IMR-90 (cell line): ENCODE measurements at regions not wholly inside any gene's neighbourhood (a gene's known extent, or its start where the extent isn't known, plus 50 kb on each side); places are given as distances from the start of the nearest gene placed in this dataset.

Experiments used
- ATAC-seq: fragments of 200-7000 bp; cut with Tn5 transposase; 2 replicates; pipeline ENCODE4 v1.9.1; 2020; ENCODE audit warnings: low read depth, mild to moderate bottlenecking, moderate library complexity
- BruUV-seq: library from RNA; stranded (reverse); fragments of 400-500 nt; replicated peaks from 2 replicates; lab custom pipeline; 2021; lab: Mats Ljungman, UMichigan
- CTCF ChIA-PET: fragments of 300-600 bp; formaldehyde crosslinking; extraction: SDS; loops from one replicate; lab custom pipeline; 2021; ENCODE audit warnings: antibody characterized with exemption; lab: Yijun Ruan, JAX
- POLR2A ChIA-PET: fragments of 300-600 bp; sonication (Branson Sonifier 250); formaldehyde crosslinking; loops from one replicate; lab custom pipeline; 2022; ENCODE audit warnings: antibody characterized with exemption; ENCODE audit not compliant: unreplicated experiment; lab: Charles Lee
- DNase-seq: peaks from one replicate; pipeline ENCODE4 v3.0.0; 2013
- H2AFZ ChIP-seq: replicated peaks from 2 replicates; pipeline ENCODE3; 2013; ENCODE audit warnings: low read length, mild to moderate bottlenecking; ENCODE audit not compliant: poor library complexity
- H2AK5ac ChIP-seq: 2 replicates; pipeline ENCODE4 v1.6.1; 2013; ENCODE audit warnings: low read depth, low read length, inconsistent platforms
- H2AK9ac ChIP-seq: replicated peaks from 2 replicates; pipeline ENCODE3; 2013; ENCODE audit warnings: mild to moderate bottlenecking, low read depth, low read length, moderate library complexity; ENCODE audit not compliant: poor library complexity
- H2BK120ac ChIP-seq: 2 replicates; pipeline ENCODE4 v1.6.1; 2013; ENCODE audit warnings: low read depth, low read length, inconsistent platforms
- H2BK15ac ChIP-seq: 3 replicates; pipeline ENCODE4 v1.6.1; 2013; ENCODE audit warnings: low read depth, low read length, inconsistent platforms
- H2BK20ac ChIP-seq: 2 replicates; pipeline ENCODE4 v1.6.1; 2013; ENCODE audit warnings: low read depth, mild to moderate bottlenecking, inconsistent platforms, low read length, moderate library complexity
- H2BK5ac ChIP-seq: 2 replicates; pipeline ENCODE4 v1.6.1; 2013; ENCODE audit warnings: mild to moderate bottlenecking, low read depth, low read length, inconsistent platforms; ENCODE audit not compliant: poor library complexity, severe bottlenecking
- H3K14ac ChIP-seq: replicated peaks from 2 replicates; pipeline ENCODE4 v1.6.1; 2013; ENCODE audit warnings: low read depth, low read length, inconsistent platforms
- H3K18ac ChIP-seq: 2 replicates; pipeline ENCODE4 v1.6.1; 2013; ENCODE audit warnings: low read depth, low read length, control low read depth
- H3K23ac ChIP-seq: 2 replicates; pipeline ENCODE4 v1.6.1; 2013; ENCODE audit warnings: low read depth, low read length, inconsistent platforms
- H3K27ac ChIP-seq: 2 replicates; pipeline ENCODE4 v1.5.1; 2013; ENCODE audit warnings: mild to moderate bottlenecking, control low read depth, low read length; ENCODE audit not compliant: insufficient read depth
- H3K27me3 ChIP-seq: 2 replicates; pipeline ENCODE4 v1.6.1; 2013; ENCODE audit warnings: low read length; ENCODE audit not compliant: control insufficient read depth, insufficient read depth
- H3K36me3 ChIP-seq: 2 replicates; pipeline ENCODE4 v1.6.1; 2013; ENCODE audit warnings: low read length, mixed read lengths; ENCODE audit not compliant: control insufficient read depth, insufficient read depth
- H3K4ac ChIP-seq: 2 replicates; pipeline ENCODE4 v1.6.1; 2013; ENCODE audit warnings: low read depth, low read length, inconsistent platforms
- H3K4me1 ChIP-seq: 2 replicates; pipeline ENCODE4 v1.6.1; 2013; ENCODE audit warnings: low read length, mixed read lengths; ENCODE audit not compliant: control insufficient read depth, insufficient read depth
- H3K4me2 ChIP-seq: 2 replicates; pipeline ENCODE4 v1.6.1; 2013; ENCODE audit warnings: low read depth, mild to moderate bottlenecking, control low read depth, low read length, moderate library complexity
- H3K4me3 ChIP-seq: 2 replicates; pipeline ENCODE4 v1.5.1; 2013; ENCODE audit warnings: low read depth, mild to moderate bottlenecking, control low read depth, low read length, moderate library complexity; ENCODE audit not compliant: insufficient read depth
- H3K56ac ChIP-seq: 2 replicates; pipeline ENCODE4 v1.6.1; 2013; ENCODE audit warnings: low read length, inconsistent platforms; ENCODE audit not compliant: insufficient read depth; ENCODE audit errors: extremely low read depth
- H3K79me1 ChIP-seq, 2 experiments: 2 replicates each; pipeline ENCODE4 v1.6.1; 2013; ENCODE audit warnings: low read length in 2 of 2, inconsistent platforms in 1 of 2, low read depth in 1 of 2
- H3K9ac ChIP-seq: 2 replicates; pipeline ENCODE4 v1.6.1; 2013; ENCODE audit warnings: low read depth, low read length, control low read depth
- H3K9me1 ChIP-seq: 2 replicates; pipeline ENCODE4 v1.6.1; 2013; ENCODE audit warnings: low read length, inconsistent platforms; ENCODE audit not compliant: insufficient read depth
- H3K9me3 ChIP-seq: 2 replicates; pipeline ENCODE4 v1.6.1; 2013; ENCODE audit warnings: low read length; ENCODE audit not compliant: control insufficient read depth, insufficient read depth
- H4K20me1 ChIP-seq: 2 replicates; pipeline ENCODE4 v1.6.1; 2013; ENCODE audit warnings: low read length, inconsistent platforms; ENCODE audit not compliant: insufficient read depth
- H4K5ac ChIP-seq: 2 replicates; pipeline ENCODE4 v1.6.1; 2013; ENCODE audit warnings: mild to moderate bottlenecking, low read depth, low read length, control low read depth
- H4K8ac ChIP-seq, 2 experiments: 2 replicates each; pipeline ENCODE4 v1.6.1; 2013; ENCODE audit warnings: low read depth in 2 of 2, low read length in 2 of 2, control low read depth in 1 of 2, inconsistent platforms in 1 of 2
- H4K91ac ChIP-seq: 2 replicates; pipeline ENCODE4 v1.6.1; 2013; ENCODE audit warnings: low read depth, low read length, inconsistent platforms; ENCODE audit not compliant: insufficient read depth
- BHLHE40 ChIP-seq: fragments of 150-350 bp; IDR thresholded peaks from 2 replicates; pipeline ENCODE4 v1.6.1; 2016; ENCODE audit warnings: mild to moderate bottlenecking, low read depth, low read length
- CEBPB ChIP-seq: IDR thresholded peaks from 2 replicates; pipeline ENCODE4 v1.6.1; 2012; ENCODE audit warnings: low read depth, low read length, improper control_type of control experiment
- FOS ChIP-seq: fragments of 150-350 bp; IDR thresholded peaks from 2 replicates; pipeline ENCODE4 v1.6.1; 2016; ENCODE audit warnings: low read depth, low read length
- MAZ ChIP-seq: IDR thresholded peaks from 2 replicates; pipeline ENCODE4 v1.6.1; 2012; ENCODE audit warnings: low read depth, mild to moderate bottlenecking, low read length, improper control_type of control experiment, moderate library complexity, borderline replicate concordance
- RFX5 ChIP-seq: IDR thresholded peaks from 2 replicates; pipeline ENCODE4 v1.8.0; 2012; ENCODE audit warnings: low read depth, mild to moderate bottlenecking, low read length, moderate library complexity
- SMC3 ChIP-seq: fragments of 150-350 bp; IDR thresholded peaks from 2 replicates; pipeline ENCODE4 v1.6.1; 2016; ENCODE audit warnings: low read depth, mild to moderate bottlenecking, antibody characterized with exemption, low read length, moderate library complexity
- USF2 ChIP-seq: fragments of 150-350 bp; IDR thresholded peaks from 2 replicates; pipeline ENCODE4 v1.6.1; 2017; ENCODE audit warnings: mild to moderate bottlenecking, antibody characterized with exemption, low read length, low read depth
- WGBS, 2 experiments: methylation state at CpG; one replicate each; pipeline versions ENCODE4 v1.1.5 to v1.1.7; 2013; ENCODE audit warnings: missing lambda C conversion rate in 2 of 2; ENCODE audit not compliant: insufficient read length in 1 of 2; ENCODE audit errors: extremely low coverage in 2 of 2; 5-methylcytosine and 5-hydroxymethylcytosine counted together
- dilution Hi-C: fragments of 300-500 bp; cut with HindIII; formaldehyde crosslinking; loops from one replicate; pipeline ENCODE4 v1.14.3; 2018; ENCODE audit warnings: low sequenced_read_pairs; ENCODE audit not compliant: unreplicated experiment
- in situ Hi-C: fragments of 300-500 bp; cut with MboI; formaldehyde crosslinking; loops from 3 replicates; pipeline ENCODE4 v1.14.3; 2019; ENCODE audit warnings: low sequenced_read_pairs, inconsistent platforms, mixed read lengths
- intact Hi-C: fragments of 100-400 bp; cut with micrococcal nuclease; formaldehyde crosslinking; loops from 2 replicates; pipeline ENCODE4 v1.10.0; 2022

GRCh38 chr2:157959249-157959648 lies 83.1 kb upstream of the ACVR1 start:
- Histone ChIP-seq H3K27ac (no peak overlapping the region), H3K9me1 (no peaks in the 10 kb centered on the region), H2AK9ac (no peak overlapping the region), H3K9me3 (no peaks in the 10 kb centered on the region), H3K4me2 (no peak overlapping the region), H2AK5ac (no peak overlapping the region), H3K14ac (no peak overlapping the region), H3K4me1 (no peaks in the 10 kb centered on the region), H3K36me3 (no peaks in the 10 kb centered on the region), H2BK20ac (no peak overlapping the region), H4K20me1 (no peaks in the 10 kb centered on the region), H3K79me1 (no peaks in the 10 kb centered on the region), H4K5ac (no peak overlapping the region), H2AFZ (no peak overlapping the region), H3K18ac (no peak overlapping the region), H3K23ac (no peak overlapping the region), H2BK5ac (no peak overlapping the region), H4K91ac (no peak overlapping the region), H2BK15ac (no peak overlapping the region), H3K27me3 (no peaks in the 10 kb centered on the region), H2BK120ac (no peak overlapping the region), H3K4me3 (no peak overlapping the region), H3K4ac (no peak overlapping the region), H3K9ac (no peak overlapping the region), H4K8ac (no peak overlapping the region), H3K56ac (no peak overlapping the region)
- ChIA-PET CTCF (no interaction called here), POLR2A (no interaction called here)
- BruUV-seq: no TSS peak
- intact Hi-C loops (no loop called here), in situ Hi-C loops (no loop called here), dilution Hi-C loops (no loop called here)
- ATAC-seq (no peak), DNase-seq (no peak)
- WGBS, 2 experiments: 42% methylated on average over 2 of the region's 3 CpGs; no CpG with 5 or more reads in 1 of the 2 experiments
- TF ChIP-seq USF2: no peak
- TF ChIP-seq CEBPB: no peak
- TF ChIP-seq MAZ: no peak
- TF ChIP-seq FOS: no peak
- TF ChIP-seq BHLHE40: no peak
- TF ChIP-seq RFX5: no peak
- TF ChIP-seq SMC3: no peak
